MM.1S (cell line): ENCODE measurements at regions not wholly inside any gene's neighbourhood (a gene's known extent, or its start where the extent isn't known, plus 50 kb on each side); places are given as distances from the start of the nearest gene placed in this dataset.

ENCODE experiments used
- CTCF ChIP-seq: fragments of 300-600 bp; sonication (generic); IDR thresholded peaks from 2 replicates; pipeline ENCODE4 v1.5.1; 2016; ENCODE audit warnings: antibody characterized with exemption, low read length, mixed read lengths
- EZH2 ChIP-seq: fragments of 300-600 bp; sonication (generic); optimal IDR thresholded peaks from 2 replicates; pipeline ENCODE3; 2017; ENCODE audit warnings: low read depth, mild to moderate bottlenecking, antibody characterized with exemption, low read length, mixed read lengths

- TF ChIP-seq CTCF = no peak
- no peak for TF ChIP-seq EZH2
These were observed 86.3 kb upstream of the GRIP1 start for GRCh38 chr12:66765204-66765603.
